ENCODE measurements at regions not wholly inside any gene's neighbourhood (a gene's known extent, or its start where the extent isn't known, plus 50 kb on each side); places are given as distances from the start of the nearest gene placed in this dataset.
"Not testable (repeated sequence)": the region's sequence is repeated elsewhere in the genome, so short reads cannot be mapped to it uniquely, and the experiment has no call there.

- H2AK5ac ChIP-seq (ENCODE audit: low read depth, low read length); H3K56ac ChIP-seq (replicated peaks; ENCODE audit: insufficient read length, low read depth, low read length); H3K9ac ChIP-seq (replicated peaks in 1 of 4; ENCODE audit: extremely low read depth in 1 of 4, low read depth in 3 of 4, low read length in 3 of 4); H3K79me1 ChIP-seq (ENCODE audit: low read depth, low read length); H2AFZ ChIP-seq (ENCODE audit: low read length); H2BK120ac ChIP-seq (replicated peaks; ENCODE audit: low read depth, low read length); H3K36me3 ChIP-seq (ENCODE audit: control insufficient read depth in 2 of 4, insufficient read depth in 4 of 4, low read length in 3 of 4); H3K14ac ChIP-seq (ENCODE audit: insufficient read length); DNase-seq (ENCODE audit: low read depth in 1 of 2, low spot score in 2 of 2); FAIRE-seq; H3K27ac ChIP-seq (ENCODE audit: low read depth, low read length); H2BK12ac ChIP-seq (ENCODE audit: low read depth, low read length); H3K4me3 ChIP-seq (ENCODE audit: extremely low read depth in 1 of 4, insufficient read depth in 2 of 4, low read depth in 3 of 4, low read length in 4 of 4); H3K23ac ChIP-seq (ENCODE audit: insufficient read length); H3K4me2 ChIP-seq (ENCODE audit: insufficient read depth in 1 of 2, low read depth in 2 of 2, low read length in 2 of 2); H2BK5ac ChIP-seq (ENCODE audit: low read depth, low read length); H3K4ac ChIP-seq (replicated peaks; ENCODE audit: insufficient read length, low read depth, low read length); H4K91ac ChIP-seq (replicated peaks; ENCODE audit: insufficient read length, low read length); H3K27me3 ChIP-seq (replicated peaks in 1 of 4; ENCODE audit: control insufficient read depth in 3 of 4, extremely low read depth in 1 of 4, insufficient read depth in 3 of 4, low read length in 3 of 4); POLR2A ChIA-PET (ENCODE audit: partially characterized antibody); H3K9me3 ChIP-seq (ENCODE audit: insufficient read depth in 2 of 2, low read depth in 1 of 2, low read length in 1 of 2); H4K8ac ChIP-seq (ENCODE audit: extremely low read depth, insufficient read depth, low read length); H3K23me2 ChIP-seq (ENCODE audit: low read depth, low read length); H2BK20ac ChIP-seq (ENCODE audit: low read length); H3K79me2 ChIP-seq (ENCODE audit: control insufficient read depth in 1 of 2, insufficient read depth in 2 of 2, low read length in 2 of 2); H3K18ac ChIP-seq (ENCODE audit: extremely low read depth, low read length); H2BK15ac ChIP-seq (ENCODE audit: low read length); H3K4me1 ChIP-seq (replicated peaks in 1 of 4; ENCODE audit: control insufficient read depth in 3 of 4, insufficient read depth in 4 of 4, low read length in 3 of 4); H4K5ac ChIP-seq (ENCODE audit: insufficient read length, low read depth, low read length); H4K20me1 ChIP-seq (replicated peaks in 1 of 2; ENCODE audit: control insufficient read depth in 1 of 2, insufficient read depth in 2 of 2, low read length in 2 of 2): not testable (repeated sequence)
- 91% methylated on average over 7 of the region's 7 CpGs; no CpG with 5 or more reads in 1 of the 2 experiments for WGBS, 2 experiments (ENCODE audit: extremely low coverage in 1 of 2, insufficient coverage in 1 of 2, insufficient read length in 1 of 2, insufficient replicate concordance in 2 of 2, low coverage in 1 of 2, low lambda C conversion rate in 2 of 2, missing lambda C conversion rate in 1 of 2)
- CTCF ChIA-PET (ENCODE audit: partially characterized antibody): interaction anchor here (0.7 kb wide), 1 partner anchor 129 kb away, joined by 3 read pairs; no protein-coding TSS in a partner anchor
These were observed 210.3 kb downstream of the RTP5 start for GRCh38 chr2:242079792-242080191.

GRCh38 chr2:242080575-242081214 lies 211.2 kb downstream of the RTP5 start:
- H3K23me2 ChIP-seq (ENCODE audit: low read depth, low read length); H3K9me3 ChIP-seq (ENCODE audit: insufficient read depth in 2 of 2, low read depth in 1 of 2, low read length in 1 of 2); H3K56ac ChIP-seq (replicated peaks; ENCODE audit: insufficient read length, low read depth, low read length); H3K23ac ChIP-seq (ENCODE audit: insufficient read length); FAIRE-seq; H4K20me1 ChIP-seq (replicated peaks in 1 of 2; ENCODE audit: control insufficient read depth in 1 of 2, insufficient read depth in 2 of 2, low read length in 2 of 2); H3K4ac ChIP-seq (replicated peaks; ENCODE audit: insufficient read length, low read depth, low read length); H3K79me1 ChIP-seq (ENCODE audit: low read depth, low read length); H2BK20ac ChIP-seq (ENCODE audit: low read length); H4K5ac ChIP-seq (ENCODE audit: insufficient read length, low read depth, low read length); H3K4me3 ChIP-seq (ENCODE audit: extremely low read depth in 1 of 4, insufficient read depth in 2 of 4, low read depth in 3 of 4, low read length in 4 of 4); H2BK12ac ChIP-seq (ENCODE audit: low read depth, low read length); POLR2A ChIA-PET (ENCODE audit: partially characterized antibody); H3K9ac ChIP-seq (replicated peaks in 1 of 4; ENCODE audit: extremely low read depth in 1 of 4, low read depth in 3 of 4, low read length in 3 of 4); H2AFZ ChIP-seq (ENCODE audit: low read length); H3K27ac ChIP-seq (ENCODE audit: low read depth, low read length); H4K91ac ChIP-seq (replicated peaks; ENCODE audit: insufficient read length, low read length); H2AK5ac ChIP-seq (ENCODE audit: low read depth, low read length); H3K14ac ChIP-seq (ENCODE audit: insufficient read length); H3K36me3 ChIP-seq (ENCODE audit: control insufficient read depth in 2 of 4, insufficient read depth in 4 of 4, low read length in 3 of 4); DNase-seq (ENCODE audit: low read depth in 1 of 2, low spot score in 2 of 2); H3K4me1 ChIP-seq (replicated peaks in 1 of 4; ENCODE audit: control insufficient read depth in 3 of 4, insufficient read depth in 4 of 4, low read length in 3 of 4); H3K4me2 ChIP-seq (ENCODE audit: insufficient read depth in 1 of 2, low read depth in 2 of 2, low read length in 2 of 2); H2BK120ac ChIP-seq (replicated peaks; ENCODE audit: low read depth, low read length); H2BK15ac ChIP-seq (ENCODE audit: low read length); H2BK5ac ChIP-seq (ENCODE audit: low read depth, low read length); H4K8ac ChIP-seq (ENCODE audit: extremely low read depth, insufficient read depth, low read length); H3K79me2 ChIP-seq (ENCODE audit: control insufficient read depth in 1 of 2, insufficient read depth in 2 of 2, low read length in 2 of 2); H3K27me3 ChIP-seq (replicated peaks in 1 of 4; ENCODE audit: control insufficient read depth in 3 of 4, extremely low read depth in 1 of 4, insufficient read depth in 3 of 4, low read length in 3 of 4); H3K18ac ChIP-seq (ENCODE audit: extremely low read depth, low read length): not testable (repeated sequence)
- CTCF ChIA-PET (ENCODE audit: partially characterized antibody): interaction anchor here (0.7 kb wide), 1 partner anchor 129 kb away, joined by 3 read pairs; no protein-coding TSS in a partner anchor
- 80% methylated on average over 7 of the region's 7 CpGs; no CpG with 5 or more reads in 1 of the 2 experiments for WGBS, 2 experiments (ENCODE audit: extremely low coverage in 1 of 2, insufficient coverage in 1 of 2, insufficient read length in 1 of 2, insufficient replicate concordance in 2 of 2, low coverage in 1 of 2, low lambda C conversion rate in 2 of 2, missing lambda C conversion rate in 1 of 2)

Data from H1 (cell line).